ENCODE measurements at regions not wholly inside any gene's neighbourhood (a gene's known extent, or its start where the extent isn't known, plus 50 kb on each side); places are given as distances from the start of the nearest gene placed in this dataset.

GRCh38 chr4:11821772-11822430, 393.2 kb upstream of the HS3ST1 start:
- DNase-seq (ENCODE audit: low spot score) (no peak), ATAC-seq (peak; percentile 89)
- ChIA-PET POLR2A (no interaction called here), CTCF (no interaction called here)
- Mint-ChIP-seq H3K27me3 (ENCODE audit: low read depth) (no peaks in the 10 kb centered on the region), H3K9me3 (peaks cover 65% of the 10 kb centered on the region), H3K4me1 (peaks cover 30% of the 10 kb centered on the region), H3K27ac (peak overlapping the region; percentile 90), H3K4me3 (no peak overlapping the region; the same call in 1 of the 2 replicates), H3K36me3 (peaks cover 28% of the 10 kb centered on the region)
- TF ChIP-seq ZNF416 (CRISPR knock-in tag; IDR thresholded peaks at IDR 0.05) (no peak), RORB (CRISPR knock-in tag; IDR thresholded peaks at IDR 0.05) (no peak), ZNF232 (CRISPR knock-in tag; IDR thresholded peaks at IDR 0.05) (no peak), ETV6 (CRISPR knock-in tag; IDR thresholded peaks at IDR 0.05) (no peak), E2F4 (CRISPR knock-in tag; IDR thresholded peaks at IDR 0.05; ENCODE audit: borderline replicate concordance, low read depth) (no peak), FOXJ3 (CRISPR knock-in tag; IDR thresholded peaks at IDR 0.05; ENCODE audit: borderline replicate concordance) (no peak), PRDM15 (CRISPR knock-in tag; IDR thresholded peaks at IDR 0.05) (no peak), ELF4 (CRISPR knock-in tag; IDR thresholded peaks at IDR 0.05; ENCODE audit: low read depth) (no peak)
- TF ChIP-seq, protein P1, sequence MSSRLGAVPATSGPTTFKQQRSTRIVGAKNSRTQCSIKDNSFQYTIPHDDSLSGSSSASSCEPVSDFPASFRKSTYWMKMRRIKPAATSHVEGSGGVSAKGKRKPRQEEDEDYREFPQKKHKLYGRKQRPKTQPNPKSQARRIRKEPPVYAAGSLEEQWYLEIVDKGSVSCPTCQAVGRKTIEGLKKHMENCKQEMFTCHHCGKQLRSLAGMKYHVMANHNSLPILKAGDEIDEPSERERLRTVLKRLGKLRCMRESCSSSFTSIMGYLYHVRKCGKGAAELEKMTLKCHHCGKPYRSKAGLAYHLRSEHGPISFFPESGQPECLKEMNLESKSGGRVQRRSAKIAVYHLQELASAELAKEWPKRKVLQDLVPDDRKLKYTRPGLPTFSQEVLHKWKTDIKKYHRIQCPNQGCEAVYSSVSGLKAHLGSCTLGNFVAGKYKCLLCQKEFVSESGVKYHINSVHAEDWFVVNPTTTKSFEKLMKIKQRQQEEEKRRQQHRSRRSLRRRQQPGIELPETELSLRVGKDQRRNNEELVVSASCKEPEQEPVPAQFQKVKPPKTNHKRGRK (CRISPR knock-in tag; IDR thresholded peaks at IDR 0.05; ENCODE audit: borderline replicate concordance), result no peak

DNA sequence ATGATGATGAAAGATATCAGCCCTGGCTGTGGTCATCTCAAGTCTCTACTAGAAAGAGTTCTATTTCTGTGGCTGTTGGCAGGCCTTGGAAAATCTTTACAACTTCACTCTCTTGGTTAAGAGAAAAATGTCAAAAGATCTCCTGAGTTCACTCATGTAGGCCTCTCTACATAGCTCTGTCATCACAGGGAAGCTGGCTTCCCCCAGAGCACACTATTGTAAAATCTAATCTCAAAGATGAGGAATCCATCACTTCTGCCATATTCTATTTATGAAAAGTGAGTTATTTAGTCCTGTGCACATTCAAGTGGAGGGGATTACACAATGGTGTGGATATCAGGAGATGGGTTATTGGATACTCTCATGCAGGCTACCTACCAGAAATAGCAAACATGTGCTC, 388.4 kb upstream of the HS3ST1 start:
- H3K27me3 Mint-ChIP-seq (ENCODE audit: low read depth), result no peaks in the 10 kb centered on the region
- no peak for DNase-seq (ENCODE audit: low spot score)
- peaks cover 13% of the 10 kb centered on the region for H3K36me3 Mint-ChIP-seq
- no peak overlapping the region for H3K27ac Mint-ChIP-seq
- ATAC-seq, result no peak
- POLR2A ChIA-PET, result no interaction called here
- no peak overlapping the region for H3K4me3 Mint-ChIP-seq
- CTCF ChIA-PET, result interaction anchor here (1.0 kb wide), 1 partner anchor 816 kb away, joined by 3 read pairs; no protein-coding TSS in a partner anchor
- TF ChIP-seq GTF2I (CRISPR knock-in tag; conservative IDR thresholded peaks at IDR 0.05), result no peak
- TF ChIP-seq AR (CRISPR knock-in tag; IDR thresholded peaks at IDR 0.05), result no peak
- TF ChIP-seq SP1 (CRISPR knock-in tag; conservative IDR thresholded peaks at IDR 0.05), result no peak
- no peak for TF ChIP-seq ZNF416 (CRISPR knock-in tag; IDR thresholded peaks at IDR 0.05)
- TF ChIP-seq NFATC4 (CRISPR knock-in tag; IDR thresholded peaks at IDR 0.05), result no peak
- TF ChIP-seq ELF4 (CRISPR knock-in tag; IDR thresholded peaks at IDR 0.05; ENCODE audit: low read depth), result no peak
- no peak for TF ChIP-seq ATF3 (CRISPR knock-in tag; conservative IDR thresholded peaks at IDR 0.05)
- TF ChIP-seq CREM (CRISPR knock-in tag; IDR thresholded peaks at IDR 0.05), result no peak
- TF ChIP-seq NR3C1 (CRISPR knock-in tag; conservative IDR thresholded peaks at IDR 0.05; ENCODE audit: low read depth), result no peak
- TF ChIP-seq, protein P2, sequence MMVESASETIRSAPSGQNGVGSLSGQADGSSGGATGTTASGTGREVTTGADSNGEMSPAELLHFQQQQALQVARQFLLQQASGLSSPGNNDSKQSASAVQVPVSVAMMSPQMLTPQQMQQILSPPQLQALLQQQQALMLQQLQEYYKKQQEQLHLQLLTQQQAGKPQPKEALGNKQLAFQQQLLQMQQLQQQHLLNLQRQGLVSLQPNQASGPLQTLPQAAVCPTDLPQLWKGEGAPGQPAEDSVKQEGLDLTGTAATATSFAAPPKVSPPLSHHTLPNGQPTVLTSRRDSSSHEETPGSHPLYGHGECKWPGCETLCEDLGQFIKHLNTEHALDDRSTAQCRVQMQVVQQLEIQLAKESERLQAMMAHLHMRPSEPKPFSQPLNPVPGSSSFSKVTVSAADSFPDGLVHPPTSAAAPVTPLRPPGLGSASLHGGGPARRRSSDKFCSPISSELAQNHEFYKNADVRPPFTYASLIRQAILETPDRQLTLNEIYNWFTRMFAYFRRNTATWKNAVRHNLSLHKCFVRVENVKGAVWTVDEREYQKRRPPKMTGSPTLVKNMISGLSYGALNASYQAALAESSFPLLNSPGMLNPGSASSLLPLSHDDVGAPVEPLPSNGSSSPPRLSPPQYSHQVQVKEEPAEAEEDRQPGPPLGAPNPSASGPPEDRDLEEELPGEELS (CRISPR knock-in tag; IDR thresholded peaks at IDR 0.05), result no peak
- TF ChIP-seq, protein P3, sequence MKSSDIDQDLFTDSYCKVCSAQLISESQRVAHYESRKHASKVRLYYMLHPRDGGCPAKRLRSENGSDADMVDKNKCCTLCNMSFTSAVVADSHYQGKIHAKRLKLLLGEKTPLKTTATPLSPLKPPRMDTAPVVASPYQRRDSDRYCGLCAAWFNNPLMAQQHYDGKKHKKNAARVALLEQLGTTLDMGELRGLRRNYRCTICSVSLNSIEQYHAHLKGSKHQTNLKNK (CRISPR knock-in tag; IDR thresholded peaks at IDR 0.05), result no peak
- no peak for TF ChIP-seq ERG (CRISPR knock-in tag; IDR thresholded peaks at IDR 0.05)
- peaks cover 15% of the 10 kb centered on the region for H3K4me1 Mint-ChIP-seq
- H3K9me3 Mint-ChIP-seq, result peaks cover 28% of the 10 kb centered on the region
